ENCODE measurements at regions not wholly inside any gene's neighbourhood (a gene's known extent, or its start where the extent isn't known, plus 50 kb on each side); places are given as distances from the start of the nearest gene placed in this dataset.

DNA sequence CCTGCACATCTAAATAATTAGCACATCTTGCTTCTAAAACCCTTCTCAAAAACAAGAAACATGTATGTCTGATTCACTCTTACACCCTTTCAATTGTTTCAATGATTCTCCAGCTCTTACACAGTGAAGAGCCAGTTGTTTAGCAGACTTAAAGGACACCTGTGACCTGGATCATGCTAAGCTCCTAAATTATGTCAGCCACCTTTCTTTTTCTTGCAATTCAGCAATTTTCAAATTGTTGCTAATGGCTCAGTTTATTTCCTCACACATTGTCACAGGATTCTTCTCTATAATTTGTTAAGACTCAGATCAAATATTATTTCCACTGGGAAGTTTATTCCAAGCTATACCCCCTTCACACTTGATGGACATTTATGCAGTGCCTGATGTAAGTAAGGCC is 413.2 kb downstream of the PLA2G4A start:
- no peak for FAIRE-seq

GRCh38 chr1:187244623-187245022 is 415.9 kb downstream of the PLA2G4A start:
- no peak for FAIRE-seq

DNA sequence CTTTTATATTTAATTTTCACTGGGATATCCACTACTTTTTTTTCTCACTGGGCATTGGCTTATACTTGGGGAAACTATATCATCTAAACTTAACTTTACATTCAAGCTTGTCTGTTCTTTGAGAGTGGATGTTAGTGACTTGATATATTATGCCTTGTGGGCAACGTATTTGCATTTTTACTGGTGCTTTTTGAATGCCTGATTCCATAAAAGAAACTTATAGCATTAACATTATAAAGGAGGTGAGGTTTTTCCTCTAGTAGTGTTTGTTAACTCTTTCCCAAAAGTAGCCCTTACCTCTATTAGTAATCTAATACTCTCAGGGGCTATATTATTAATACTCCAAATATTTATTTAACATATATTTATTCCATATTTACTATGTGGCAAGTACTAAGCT is 416.5 kb downstream of the PLA2G4A start:
- no peak for FAIRE-seq

GRCh38 chr1:187249196-187249595 is 420.4 kb downstream of the PLA2G4A start:
- FAIRE-seq: no peak

DNA sequence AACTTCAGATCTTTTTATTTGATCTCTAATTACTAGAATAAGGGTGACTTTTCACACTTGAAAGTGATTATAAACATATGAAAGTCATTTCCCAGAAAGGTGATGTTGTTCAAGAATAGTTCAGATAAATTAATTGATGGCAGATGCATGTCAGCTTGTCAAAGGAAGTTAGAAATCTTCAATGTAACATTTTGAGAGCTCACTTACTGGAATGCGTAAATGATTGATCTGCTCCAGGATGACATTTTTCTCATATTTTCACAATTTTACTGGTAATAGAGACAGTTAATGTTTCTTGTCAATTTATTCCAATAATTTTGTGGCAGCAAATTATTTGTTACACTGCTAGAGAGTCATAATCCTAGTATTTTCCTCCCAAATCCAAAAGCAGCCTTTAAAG is 424.2 kb downstream of the PLA2G4A start:
- no peak for FAIRE-seq

- FAIRE-seq: no peak
Measured at GRCh38 chr1:187257476-187257875, 428.7 kb downstream of the PLA2G4A start.

GRCh38 chr1:187261637-187262036 is 432.9 kb downstream of the PLA2G4A start:
- FAIRE-seq: no peak

DNA sequence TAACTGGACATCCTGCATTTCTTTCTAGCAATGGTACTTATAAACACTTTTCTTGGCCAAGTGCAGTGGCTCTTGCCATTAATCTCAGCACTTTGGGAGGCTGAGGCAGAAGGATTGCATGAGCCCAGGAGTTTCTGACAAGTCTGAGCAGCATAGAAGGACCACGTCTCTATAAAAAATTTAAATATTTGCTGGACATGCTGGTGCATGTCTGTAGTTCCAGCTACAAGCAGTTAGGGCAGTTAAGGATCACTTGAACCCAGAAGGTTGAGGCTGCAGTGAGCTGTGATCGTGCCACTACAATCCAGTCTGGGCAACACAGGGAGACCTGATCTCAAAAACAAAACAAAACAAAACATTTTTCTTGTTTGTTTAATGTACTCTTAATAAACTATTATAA is 434.0 kb downstream of the PLA2G4A start:
- no peak for FAIRE-seq

DNA sequence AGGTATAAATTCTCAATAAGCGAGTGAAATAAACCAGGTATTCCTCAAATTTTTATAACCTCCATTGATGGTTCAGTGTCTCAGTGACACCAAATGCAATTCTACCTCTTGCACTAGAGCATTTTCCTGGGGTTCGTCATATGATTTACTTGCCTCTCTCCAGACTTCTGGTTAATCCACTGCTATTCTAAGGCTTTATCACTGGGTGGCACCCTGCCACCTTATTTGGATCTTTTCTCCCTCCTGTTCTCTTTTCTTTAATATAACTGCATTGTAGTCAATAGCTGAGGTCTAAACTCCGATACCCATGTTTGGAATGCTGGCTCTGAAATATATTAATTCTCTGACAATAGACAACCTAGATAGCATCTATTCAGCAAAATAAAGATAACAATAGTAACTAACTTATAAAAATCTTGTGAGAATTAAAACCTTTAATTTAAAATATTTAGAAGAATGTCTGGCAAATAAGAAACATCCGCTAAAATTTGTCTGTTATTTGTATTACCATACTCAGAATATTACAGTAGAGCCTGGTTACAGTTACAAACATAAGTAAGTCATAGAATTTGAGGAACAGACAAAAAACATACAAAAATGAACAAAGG is 436.4 kb downstream of the PLA2G4A start:
- FAIRE-seq: peak; percentile 12

GRCh38 chr1:187266051-187266450 is 437.3 kb downstream of the PLA2G4A start:
- no peak for FAIRE-seq

DNA sequence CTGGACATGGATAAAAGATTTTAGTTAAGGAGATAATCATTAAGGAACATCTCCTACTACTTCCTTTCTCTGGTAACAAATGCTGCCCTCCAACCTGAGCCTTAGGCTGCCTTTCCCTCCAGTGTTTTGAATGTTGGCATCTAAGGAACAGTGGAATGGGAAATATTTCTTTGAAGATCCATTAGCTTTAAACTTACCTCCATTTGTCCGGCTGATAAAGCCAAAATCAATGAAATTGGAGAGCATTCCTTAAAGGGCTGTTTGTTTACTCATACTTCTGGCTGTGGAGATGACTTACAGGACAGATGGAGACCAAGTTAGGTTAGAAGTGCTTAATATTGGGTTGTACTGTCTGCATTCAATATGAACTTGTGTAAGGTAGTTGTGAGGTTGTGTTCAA is 439.1 kb downstream of the PLA2G4A start:
- no peak for FAIRE-seq

GRCh38 chr1:187270256-187270655 is 441.5 kb downstream of the PLA2G4A start:
- no peak for FAIRE-seq

DNA sequence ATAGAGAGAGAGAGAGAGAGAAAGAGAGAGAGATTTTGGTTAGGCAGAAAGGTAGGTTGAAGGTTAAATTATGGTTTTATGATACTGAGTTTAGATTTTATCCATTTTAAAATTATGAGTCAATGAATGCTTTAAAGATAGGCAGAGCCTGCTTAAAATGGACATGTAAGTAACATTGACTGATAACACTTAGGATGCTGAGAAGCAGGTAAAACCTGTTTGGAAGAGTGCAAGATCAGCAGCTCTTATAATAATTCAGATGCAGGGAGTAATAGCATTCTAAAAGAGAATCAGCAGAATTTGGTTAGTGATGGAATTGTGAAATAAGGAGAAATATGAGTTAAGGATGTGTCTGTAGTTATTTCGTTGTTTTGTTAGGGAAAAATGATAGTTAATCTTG is 446.6 kb downstream of the PLA2G4A start:
- no peak for FAIRE-seq

DNA sequence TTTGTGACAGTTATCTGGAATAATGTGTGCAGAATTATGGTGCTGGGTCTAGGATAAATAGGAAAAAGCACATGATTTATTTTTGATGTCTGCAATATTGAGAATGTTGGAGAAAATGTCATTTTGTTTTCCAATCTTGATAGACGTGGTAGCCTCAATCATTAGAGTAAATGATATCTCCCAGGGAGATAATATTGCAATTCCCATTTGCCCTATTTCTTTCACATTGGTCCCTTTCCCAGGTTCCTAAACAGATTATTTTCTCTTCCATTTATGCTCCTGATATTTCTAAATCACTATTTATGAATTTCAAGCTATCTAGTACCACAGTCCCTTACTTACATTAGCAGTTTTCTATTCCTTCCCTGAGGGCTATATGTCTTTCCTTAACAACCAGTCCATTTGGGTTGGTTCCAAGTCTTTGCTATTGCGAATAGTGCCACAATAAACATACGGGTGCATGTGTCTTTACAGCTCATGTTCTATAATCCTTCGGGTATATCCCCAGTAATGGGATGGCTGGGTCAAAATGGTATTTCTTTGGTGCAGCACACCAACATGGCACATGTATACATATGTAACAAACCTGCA is 447.3 kb downstream of the PLA2G4A start:
- FAIRE-seq: no peak

DNA sequence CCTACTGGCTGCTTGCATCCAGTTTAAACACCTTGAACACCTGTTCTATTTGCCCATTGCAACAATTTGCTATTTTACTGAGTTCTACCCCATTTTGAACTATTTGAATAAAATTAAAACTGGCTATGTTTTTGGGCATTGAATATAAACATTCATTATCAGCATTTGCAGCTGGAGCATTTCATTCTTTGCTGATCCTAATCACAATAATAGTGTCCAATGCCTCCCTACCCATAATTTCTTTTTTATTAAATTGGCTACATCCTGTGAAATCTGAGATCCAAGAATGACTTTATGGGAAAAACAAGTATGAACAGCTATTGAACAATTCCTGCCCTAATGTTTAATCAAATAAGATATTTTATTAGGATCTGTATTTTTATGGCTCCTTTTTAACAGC is 447.9 kb downstream of the PLA2G4A start:
- FAIRE-seq: peak; percentile 80

DNA sequence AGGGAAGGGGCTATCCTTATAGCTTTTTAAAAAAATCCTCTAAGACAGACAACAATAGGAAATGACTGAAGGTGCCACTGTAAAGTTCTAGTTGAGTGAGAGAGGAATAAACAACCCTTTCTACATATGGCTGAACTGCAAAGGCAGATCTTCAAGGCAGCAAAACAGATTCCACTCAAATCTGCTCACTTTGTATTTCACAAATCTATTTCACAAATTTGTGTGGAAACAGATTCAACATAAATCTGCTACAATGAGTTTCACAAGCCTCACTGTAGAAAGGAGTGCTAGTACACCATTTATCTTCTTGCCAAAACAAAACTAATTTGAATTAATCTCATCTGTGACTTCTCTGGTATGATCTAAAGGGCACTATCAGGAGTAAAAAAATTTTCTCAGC is 451.3 kb downstream of the PLA2G4A start:
- FAIRE-seq: no peak

GRCh38 chr1:187281085-187281484 is 452.3 kb downstream of the PLA2G4A start:
- no peak for FAIRE-seq

DNA sequence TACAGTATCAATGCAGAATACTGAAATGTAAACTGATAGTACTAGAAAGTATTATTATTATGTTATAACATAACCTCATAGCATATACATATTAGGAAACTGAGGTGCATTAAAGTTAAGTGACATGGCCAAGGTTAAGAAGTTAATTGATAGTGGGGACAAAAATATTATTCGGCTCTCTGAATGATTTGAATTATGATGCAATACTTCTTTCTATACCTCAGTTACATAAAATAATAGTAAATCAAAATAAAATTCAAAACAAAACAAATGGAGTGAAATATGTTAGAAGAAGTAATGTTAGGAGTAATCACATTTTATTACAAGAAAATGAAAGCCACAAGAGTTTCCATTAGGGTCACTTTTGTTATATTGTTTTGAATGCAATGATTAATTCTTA is 455.2 kb downstream of the PLA2G4A start:
- FAIRE-seq: no peak

DNA sequence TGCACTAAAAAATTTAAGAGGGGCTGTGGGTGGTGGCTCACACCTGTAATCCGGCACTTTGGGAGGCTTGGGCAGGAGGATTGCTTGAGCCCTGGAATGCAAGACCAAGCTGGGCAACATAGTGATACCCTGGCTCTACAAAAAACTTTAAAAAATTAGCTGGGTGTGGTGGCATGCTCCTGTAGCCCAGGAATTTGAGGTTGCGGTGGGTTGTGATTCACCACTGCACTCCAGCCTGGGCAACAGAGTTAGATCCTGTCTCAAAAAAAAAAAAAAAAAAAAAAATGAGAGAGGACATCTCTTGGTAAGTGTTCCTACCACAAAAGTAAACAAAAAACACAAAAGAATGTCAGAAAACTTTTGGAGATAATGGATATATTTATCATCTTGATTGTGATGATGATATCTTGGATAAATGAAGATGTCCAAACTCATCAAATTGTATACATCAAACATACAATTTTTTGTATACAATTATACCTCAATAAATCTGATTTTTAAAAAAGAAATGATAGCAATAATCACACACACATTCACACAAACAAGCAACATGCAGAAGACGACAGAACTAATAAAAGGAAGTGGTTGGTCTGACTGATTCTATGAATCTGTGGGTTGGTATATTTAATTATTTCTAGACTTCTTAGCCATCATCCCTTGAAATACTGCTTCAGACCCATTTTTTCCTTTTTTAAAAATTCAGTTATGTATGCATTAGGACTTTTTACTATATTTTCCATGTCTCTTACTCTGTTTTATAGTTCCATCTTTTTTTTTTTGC is 465.9 kb downstream of the PLA2G4A start:
- FAIRE-seq: no peak

DNA sequence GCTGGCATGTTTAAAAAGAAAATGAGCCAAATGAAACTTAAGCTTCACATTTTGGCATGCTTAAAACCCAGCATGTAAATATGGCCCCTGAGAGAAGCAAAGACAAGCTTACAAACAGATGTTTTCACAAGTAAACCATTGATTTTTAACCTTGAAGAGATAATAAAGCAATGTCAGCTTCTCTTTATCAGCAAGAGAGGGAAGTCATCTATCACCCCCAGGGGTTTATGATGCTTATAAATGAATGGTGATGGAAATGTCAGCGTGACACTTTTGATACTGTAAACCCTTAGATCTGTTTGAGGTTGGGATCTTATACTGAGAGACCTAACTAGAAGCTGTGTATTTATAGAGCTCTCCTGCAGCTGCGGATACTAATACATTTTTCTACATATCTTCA is 471.3 kb downstream of the PLA2G4A start:
- FAIRE-seq: no peak

GRCh38 chr1:187306710-187307415 is 478.1 kb downstream of the PLA2G4A start:
- no peak for FAIRE-seq

GRCh38 chr1:187310038-187310631 is 481.4 kb downstream of the PLA2G4A start:
- no peak for FAIRE-seq

DNA sequence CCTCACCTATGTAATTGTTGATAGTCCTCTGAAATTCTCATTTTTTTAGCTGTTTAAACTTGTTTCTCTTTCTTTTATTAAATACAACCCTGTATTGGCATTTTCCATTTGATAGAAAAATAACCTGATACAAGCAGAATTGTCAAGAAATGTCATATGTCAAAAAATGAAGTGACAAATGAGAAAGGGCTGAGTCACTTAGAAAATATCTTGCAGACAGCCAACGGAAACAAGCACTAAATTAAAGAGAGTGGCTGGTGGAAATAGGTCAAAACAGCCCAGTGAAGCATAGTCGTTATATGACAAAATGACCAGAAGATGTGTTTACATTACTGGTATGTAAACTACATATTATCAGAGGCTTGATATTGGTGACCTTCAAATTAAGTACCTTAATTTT is 484.4 kb downstream of the PLA2G4A start:
- FAIRE-seq: no peak
